SK-N-SH treated with all-trans-retinoic acid at 6 μM for 48 hours (cell line): ENCODE measurements at regions not wholly inside any gene's neighbourhood (a gene's known extent, or its start where the extent isn't known, plus 50 kb on each side); places are given as distances from the start of the nearest gene placed in this dataset.
"Not testable (repeated sequence)": the region's sequence is repeated elsewhere in the genome, so short reads cannot be mapped to it uniquely, and the experiment has no call there.

Experiments
- PPARA ChIP-seq: fragments of 250-450 bp; sonication (Bioruptor Pico); IDR thresholded peaks from 2 replicates; pipeline ENCODE4 v1.5.0; 2020; ENCODE audit warnings: mild to moderate bottlenecking, borderline replicate concordance
- ZFP30 ChIP-seq: fragments of 450-650 bp; formaldehyde crosslinking; IDR thresholded peaks from 2 replicates; pipeline ENCODE4 v1.5.0; 2022; ENCODE audit warnings: mild to moderate bottlenecking, moderate library complexity
- TF ChIP-seq, protein P1 (sequence below): fragments of 250-450 bp; sonication (Bioruptor Pico); IDR thresholded peaks from 2 replicates; pipeline ENCODE4 v1.8.0; 2020; ENCODE audit warnings: mild to moderate bottlenecking, moderate library complexity, borderline replicate concordance
- TF ChIP-seq, protein P2 (sequence below): fragments of 250-450 bp; sonication (Bioruptor Pico); IDR thresholded peaks from 2 replicates; pipeline ENCODE4 v1.5.0; 2020; ENCODE audit warnings: mild to moderate bottlenecking, moderate library complexity

DNA sequence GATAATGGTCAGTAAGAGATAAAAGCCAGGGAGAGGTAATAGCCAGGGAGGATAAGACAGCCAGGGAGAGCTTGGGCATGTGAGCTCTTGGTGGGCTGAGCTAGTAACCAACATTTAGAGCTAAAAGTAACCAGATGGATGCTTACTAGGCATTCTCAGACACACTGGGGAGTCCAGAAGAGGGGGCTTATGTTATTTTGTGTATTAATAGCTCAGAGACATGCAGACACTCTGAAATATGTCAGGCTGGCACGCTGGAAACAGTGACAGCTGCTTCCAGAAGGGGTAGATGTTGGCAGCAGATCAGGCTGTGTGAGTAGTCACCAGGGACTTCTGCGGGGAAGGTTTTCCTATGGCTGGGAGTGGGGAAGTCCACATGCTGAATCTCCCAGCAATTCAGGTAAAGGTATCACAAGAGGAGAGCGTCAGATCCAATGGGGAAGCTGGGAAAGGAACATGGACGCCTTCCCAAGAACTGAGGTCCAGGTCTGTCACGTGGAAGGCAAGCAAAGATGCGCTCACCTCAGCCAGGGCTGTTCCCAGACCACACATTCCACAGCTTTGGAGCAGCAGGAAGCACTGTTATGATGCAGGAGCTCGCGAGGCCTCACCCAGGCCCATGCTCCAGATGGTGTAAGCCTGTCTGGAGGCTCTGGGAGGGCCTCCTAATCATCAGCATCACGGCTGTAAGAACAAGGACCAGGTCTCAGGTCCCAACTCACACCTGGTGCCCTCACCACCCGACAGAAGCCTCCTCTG, 196.0 kb downstream of the ATP6V0E2 start:
- TF ChIP-seq ZFP30, PPARA (CRISPR knock-in tag): not testable (repeated sequence)
- TF ChIP-seq, protein P1, sequence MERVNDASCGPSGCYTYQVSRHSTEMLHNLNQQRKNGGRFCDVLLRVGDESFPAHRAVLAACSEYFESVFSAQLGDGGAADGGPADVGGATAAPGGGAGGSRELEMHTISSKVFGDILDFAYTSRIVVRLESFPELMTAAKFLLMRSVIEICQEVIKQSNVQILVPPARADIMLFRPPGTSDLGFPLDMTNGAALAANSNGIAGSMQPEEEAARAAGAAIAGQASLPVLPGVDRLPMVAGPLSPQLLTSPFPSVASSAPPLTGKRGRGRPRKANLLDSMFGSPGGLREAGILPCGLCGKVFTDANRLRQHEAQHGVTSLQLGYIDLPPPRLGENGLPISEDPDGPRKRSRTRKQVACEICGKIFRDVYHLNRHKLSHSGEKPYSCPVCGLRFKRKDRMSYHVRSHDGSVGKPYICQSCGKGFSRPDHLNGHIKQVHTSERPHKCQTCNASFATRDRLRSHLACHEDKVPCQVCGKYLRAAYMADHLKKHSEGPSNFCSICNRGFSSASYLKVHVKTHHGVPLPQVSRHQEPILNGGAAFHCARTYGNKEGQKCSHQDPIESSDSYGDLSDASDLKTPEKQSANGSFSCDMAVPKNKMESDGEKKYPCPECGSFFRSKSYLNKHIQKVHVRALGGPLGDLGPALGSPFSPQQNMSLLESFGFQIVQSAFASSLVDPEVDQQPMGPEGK (CRISPR knock-in tag), result not testable (repeated sequence)
- TF ChIP-seq, protein P2, sequence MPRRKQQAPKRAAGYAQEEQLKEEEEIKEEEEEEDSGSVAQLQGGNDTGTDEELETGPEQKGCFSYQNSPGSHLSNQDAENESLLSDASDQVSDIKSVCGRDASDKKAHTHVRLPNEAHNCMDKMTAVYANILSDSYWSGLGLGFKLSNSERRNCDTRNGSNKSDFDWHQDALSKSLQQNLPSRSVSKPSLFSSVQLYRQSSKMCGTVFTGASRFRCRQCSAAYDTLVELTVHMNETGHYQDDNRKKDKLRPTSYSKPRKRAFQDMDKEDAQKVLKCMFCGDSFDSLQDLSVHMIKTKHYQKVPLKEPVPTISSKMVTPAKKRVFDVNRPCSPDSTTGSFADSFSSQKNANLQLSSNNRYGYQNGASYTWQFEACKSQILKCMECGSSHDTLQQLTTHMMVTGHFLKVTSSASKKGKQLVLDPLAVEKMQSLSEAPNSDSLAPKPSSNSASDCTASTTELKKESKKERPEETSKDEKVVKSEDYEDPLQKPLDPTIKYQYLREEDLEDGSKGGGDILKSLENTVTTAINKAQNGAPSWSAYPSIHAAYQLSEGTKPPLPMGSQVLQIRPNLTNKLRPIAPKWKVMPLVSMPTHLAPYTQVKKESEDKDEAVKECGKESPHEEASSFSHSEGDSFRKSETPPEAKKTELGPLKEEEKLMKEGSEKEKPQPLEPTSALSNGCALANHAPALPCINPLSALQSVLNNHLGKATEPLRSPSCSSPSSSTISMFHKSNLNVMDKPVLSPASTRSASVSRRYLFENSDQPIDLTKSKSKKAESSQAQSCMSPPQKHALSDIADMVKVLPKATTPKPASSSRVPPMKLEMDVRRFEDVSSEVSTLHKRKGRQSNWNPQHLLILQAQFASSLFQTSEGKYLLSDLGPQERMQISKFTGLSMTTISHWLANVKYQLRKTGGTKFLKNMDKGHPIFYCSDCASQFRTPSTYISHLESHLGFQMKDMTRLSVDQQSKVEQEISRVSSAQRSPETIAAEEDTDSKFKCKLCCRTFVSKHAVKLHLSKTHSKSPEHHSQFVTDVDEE, result not testable (repeated sequence)
